Neural progenitor cell (in vitro differentiated cells): ENCODE measurements at regions not wholly inside any gene's neighbourhood (a gene's known extent, or its start where the extent isn't known, plus 50 kb on each side); places are given as distances from the start of the nearest gene placed in this dataset.

ENCODE experiments used
- CTCF ChIP-seq: fragments of 200-600 bp; sonication (generic); IDR thresholded peaks from 2 replicates; pipeline ENCODE4 v1.5.1; 2017; ENCODE audit warnings: antibody characterized with exemption, mild to moderate bottlenecking
- EZH2phosphoT487 ChIP-seq: fragments of 200-600 bp; sonication (generic); IDR thresholded peaks from 2 replicates; pipeline ENCODE4 v1.6.1; 2017; ENCODE audit warnings: antibody characterized with exemption

- no peak for TF ChIP-seq CTCF
- TF ChIP-seq EZH2phosphoT487, result no peak
Measured at GRCh38 chrX:7730071-7730470, 112.9 kb upstream of the VCX start.
